ENCODE measurements at regions not wholly inside any gene's neighbourhood (a gene's known extent, or its start where the extent isn't known, plus 50 kb on each side); places are given as distances from the start of the nearest gene placed in this dataset.
"Not testable (repeated sequence)": the region's sequence is repeated elsewhere in the genome, so short reads cannot be mapped to it uniquely, and the experiment has no call there.

DNA sequence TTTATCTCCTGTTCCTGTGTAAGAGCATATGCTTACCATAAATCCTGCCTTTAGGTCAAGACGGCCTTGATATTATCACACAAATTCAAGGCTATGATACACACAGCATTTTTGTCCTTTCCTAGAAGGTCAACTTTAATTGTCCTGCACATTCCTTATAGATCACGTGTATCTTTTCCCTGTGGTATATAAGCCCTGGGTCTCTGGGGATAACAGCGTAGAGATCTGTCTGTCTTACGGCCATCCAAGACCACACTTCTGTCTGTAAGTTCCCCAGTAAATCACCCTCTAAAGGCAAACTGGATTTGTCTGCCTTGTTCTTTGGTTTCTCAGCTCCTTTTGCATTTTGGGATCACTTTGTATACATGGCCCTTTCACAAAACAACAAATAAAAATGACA lies 69.5 kb upstream of the TCL1B start:
- DNase-seq, result no peak
- H3K4me1 ChIP-seq, result no peaks in the 10 kb centered on the region
- no peaks in the 10 kb centered on the region for H3K9me3 ChIP-seq
- intact Hi-C loops (cut with DNase I; ENCODE audit: low total_unique reads), result no loop called here
- no peaks in the 10 kb centered on the region for H3K36me3 ChIP-seq
- TF ChIP-seq POLR2AphosphoS5 (IDR thresholded peaks at IDR 0.05), result no peak
- TF ChIP-seq, protein P1, sequence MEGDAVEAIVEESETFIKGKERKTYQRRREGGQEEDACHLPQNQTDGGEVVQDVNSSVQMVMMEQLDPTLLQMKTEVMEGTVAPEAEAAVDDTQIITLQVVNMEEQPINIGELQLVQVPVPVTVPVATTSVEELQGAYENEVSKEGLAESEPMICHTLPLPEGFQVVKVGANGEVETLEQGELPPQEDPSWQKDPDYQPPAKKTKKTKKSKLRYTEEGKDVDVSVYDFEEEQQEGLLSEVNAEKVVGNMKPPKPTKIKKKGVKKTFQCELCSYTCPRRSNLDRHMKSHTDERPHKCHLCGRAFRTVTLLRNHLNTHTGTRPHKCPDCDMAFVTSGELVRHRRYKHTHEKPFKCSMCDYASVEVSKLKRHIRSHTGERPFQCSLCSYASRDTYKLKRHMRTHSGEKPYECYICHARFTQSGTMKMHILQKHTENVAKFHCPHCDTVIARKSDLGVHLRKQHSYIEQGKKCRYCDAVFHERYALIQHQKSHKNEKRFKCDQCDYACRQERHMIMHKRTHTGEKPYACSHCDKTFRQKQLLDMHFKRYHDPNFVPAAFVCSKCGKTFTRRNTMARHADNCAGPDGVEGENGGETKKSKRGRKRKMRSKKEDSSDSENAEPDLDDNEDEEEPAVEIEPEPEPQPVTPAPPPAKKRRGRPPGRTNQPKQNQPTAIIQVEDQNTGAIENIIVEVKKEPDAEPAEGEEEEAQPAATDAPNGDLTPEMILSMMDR (IDR thresholded peaks at IDR 0.05 in 8 of 11, conservative IDR thresholded peaks at IDR 0.05 in 3 of 11), result no peak
- TF ChIP-seq POLR2A (IDR thresholded peaks at IDR 0.05), result no peak
- WGBS, 5 donors, result 44 to 73% (median 72%) methylated on average over 4 of the region's 4 CpGs
- H3K27me3 ChIP-seq (replicated peaks in 1 of 7), result peaks cover 0 to 13% (median 4%) of the 10 kb centered on the region in 7 donors
- no peak overlapping the region for H3K4me3 ChIP-seq
- no peak overlapping the region for H3K27ac ChIP-seq

DNA sequence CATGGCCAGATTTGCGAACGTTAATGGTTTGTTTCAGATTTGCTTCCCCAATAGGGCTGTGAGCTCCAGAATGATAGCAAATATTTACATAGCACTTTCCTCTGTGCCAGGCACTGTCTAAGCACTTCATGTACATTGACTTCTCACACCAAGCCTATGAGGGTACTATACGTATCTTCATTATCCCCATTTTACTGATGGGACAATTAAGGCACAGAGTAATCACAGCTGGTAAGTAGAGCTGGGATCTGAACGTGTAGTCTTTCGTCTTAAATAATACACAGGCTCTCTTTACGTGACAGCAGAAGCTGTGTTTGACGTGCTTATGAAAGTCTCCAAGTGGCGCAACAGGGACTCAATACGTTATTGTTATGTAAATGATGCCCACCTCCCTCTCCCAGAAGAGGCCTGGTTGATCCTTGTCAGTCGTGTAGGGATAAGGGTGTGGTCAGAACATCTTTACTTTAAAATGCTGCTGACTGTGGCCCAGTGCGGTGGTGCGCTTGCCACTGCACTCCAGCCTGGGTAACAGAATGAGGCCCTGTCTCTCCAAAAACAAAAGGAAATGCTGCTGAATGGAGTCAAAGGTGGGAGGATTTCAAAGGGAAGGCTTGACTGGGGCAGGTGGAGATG lies 66.3 kb upstream of the TCL1B start:
- no peak for TF ChIP-seq POLR2AphosphoS5 (IDR thresholded peaks at IDR 0.05)
- TF ChIP-seq, protein P1 (IDR thresholded peaks at IDR 0.05 in 8 of 11, conservative IDR thresholded peaks at IDR 0.05 in 3 of 11), result no peak
- TF ChIP-seq POLR2A (IDR thresholded peaks at IDR 0.05), result no peak
- Histone ChIP-seq H3K36me3 (no peaks in the 10 kb centered on the region), H3K4me3 (no peak overlapping the region), H3K27me3 (replicated peaks in 1 of 7) (peaks cover 0 to 21% (median 4%) of the 10 kb centered on the region in 7 donors), H3K9me3 (peaks cover 0 to 9% (median 0%) of the 10 kb centered on the region in 8 donors), H3K27ac (no peak overlapping the region), H3K4me1 (no peaks in the 10 kb centered on the region)
- intact Hi-C loops (cut with DNase I; ENCODE audit: low total_unique reads), result no loop called here
- WGBS, 5 donors, result 78 to 82% (median 81%) methylated on average over 12 of the region's 12 CpGs
- DNase-seq, result no peak

DNA sequence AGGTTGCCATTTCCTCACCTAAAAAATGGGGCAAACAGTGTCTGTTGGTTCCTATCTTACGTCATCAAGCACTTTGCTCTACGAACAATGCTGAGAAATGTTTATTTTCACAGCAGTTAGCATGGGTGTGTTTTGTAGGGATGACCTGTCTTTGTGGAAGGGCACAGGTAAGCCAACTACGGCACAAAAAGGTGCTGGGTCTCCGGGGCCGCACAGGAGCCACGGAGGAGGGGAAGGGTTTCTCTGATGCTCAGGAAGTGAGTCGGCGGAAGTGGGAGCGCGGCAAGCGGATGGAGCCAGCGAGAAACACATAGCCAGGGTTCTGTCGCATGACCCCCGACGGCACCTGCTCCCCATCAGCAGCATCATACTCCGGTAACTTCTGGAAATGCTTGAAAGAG lies 65.6 kb upstream of the TCL1B start:
- WGBS, 5 donors, result 62 to 81% (median 78%) methylated on average over 15 to 16 of the region's 16 CpGs
- intact Hi-C loops (cut with DNase I; ENCODE audit: low total_unique reads), result no loop called here

DNA sequence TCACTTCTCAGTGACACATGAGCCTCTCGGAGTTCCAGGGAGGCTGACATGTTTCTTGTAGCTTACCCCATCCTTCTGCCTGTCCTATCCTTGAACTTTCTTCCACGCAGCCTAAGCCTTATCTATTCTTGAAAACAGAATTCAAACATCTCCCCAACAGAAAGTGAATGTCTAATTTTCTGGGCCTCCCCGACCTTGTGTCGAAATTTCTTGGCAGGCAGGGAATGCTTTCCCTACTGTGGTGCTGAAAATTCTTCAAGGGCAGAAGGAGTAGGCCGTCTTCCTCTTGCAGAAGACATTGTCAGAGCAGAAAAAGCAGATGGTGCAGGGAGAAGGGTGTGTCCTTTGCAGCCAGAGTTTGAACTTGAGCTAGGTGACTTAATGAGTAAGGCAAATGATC lies 63.0 kb upstream of the TCL1B start:
- H3K4me1 ChIP-seq, result no peaks in the 10 kb centered on the region
- intact Hi-C loops (cut with DNase I; ENCODE audit: low total_unique reads), result no loop called here
- H3K36me3 ChIP-seq, result no peaks in the 10 kb centered on the region
- no peak overlapping the region for H3K27ac ChIP-seq
- H3K9me3 ChIP-seq, result peaks cover 0 to 9% (median 0%) of the 10 kb centered on the region in 8 donors
- peaks cover 0 to 21% (median 4%) of the 10 kb centered on the region in 7 donors for H3K27me3 ChIP-seq (replicated peaks in 1 of 7)
- no peak overlapping the region for H3K4me3 ChIP-seq
- 70 to 74% (median 72%) methylated on average over 5 of the region's 5 CpGs for WGBS, 5 donors
- no peak for DNase-seq
- TF ChIP-seq POLR2A (IDR thresholded peaks at IDR 0.05) (no peak), POLR2AphosphoS5 (IDR thresholded peaks at IDR 0.05) (no peak)
- TF ChIP-seq, protein P1 (IDR thresholded peaks at IDR 0.05 in 8 of 11, conservative IDR thresholded peaks at IDR 0.05 in 3 of 11), result no peak

More for the DNA sequence above, 65.6 kb upstream of the TCL1B start:
- H3K4me3 ChIP-seq, result peak overlapping the region in 2 of 8 donors; percentile 24 to 36
- peaks cover 0 to 9% (median 0%) of the 10 kb centered on the region in 8 donors for H3K9me3 ChIP-seq
- H3K27me3 ChIP-seq (replicated peaks in 1 of 7), result peaks cover 0 to 21% (median 4%) of the 10 kb centered on the region in 7 donors
- H3K36me3 ChIP-seq, result no peaks in the 10 kb centered on the region
- H3K4me1 ChIP-seq, result no peaks in the 10 kb centered on the region
- DNase-seq, result no peak
- TF ChIP-seq POLR2AphosphoS5 (IDR thresholded peaks at IDR 0.05) (no peak), POLR2A (IDR thresholded peaks at IDR 0.05) (no peak)
- TF ChIP-seq, protein P1 (IDR thresholded peaks at IDR 0.05 in 8 of 11, conservative IDR thresholded peaks at IDR 0.05 in 3 of 11), result no peak
- no peak overlapping the region for H3K27ac ChIP-seq

DNA sequence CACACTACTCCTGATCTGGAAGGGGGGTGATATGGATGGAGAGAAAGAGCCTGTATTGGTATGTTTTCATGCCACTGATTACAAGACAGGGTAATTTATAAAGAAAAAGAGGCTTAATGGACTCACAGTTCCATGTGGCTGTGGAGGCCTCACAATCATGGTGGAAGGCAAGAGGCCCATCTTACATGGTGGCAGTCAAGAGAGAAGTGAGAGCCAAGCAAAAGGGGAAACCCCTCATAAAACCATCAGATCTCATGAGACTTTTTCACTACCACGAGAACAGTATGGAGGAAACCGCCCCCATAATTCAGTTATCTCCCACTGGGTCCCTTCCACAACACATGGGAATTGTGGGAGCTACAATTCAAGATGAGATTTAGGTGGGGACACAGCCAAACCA lies 60.5 kb upstream of the TCL1B start:
- H3K36me3 ChIP-seq; DNase-seq; H3K4me3 ChIP-seq; intact Hi-C loops (cut with DNase I; ENCODE audit: low total_unique reads); H3K4me1 ChIP-seq; H3K27ac ChIP-seq: not testable (repeated sequence)
- Histone ChIP-seq H3K9me3 (peaks cover 0 to 18% (median 2%) of the 10 kb centered on the region in 8 donors), H3K27me3 (replicated peaks in 1 of 7) (peaks cover 0 to 16% (median 3%) of the 10 kb centered on the region in 7 donors)
- 51 to 73% (median 64%) methylated on average over 2 of the region's 2 CpGs for WGBS, 5 donors
